Esophagus muscularis mucosa (tissue), 4 donors: ENCODE measurements at regions not wholly inside any gene's neighbourhood (a gene's known extent, or its start where the extent isn't known, plus 50 kb on each side); places are given as distances from the start of the nearest gene placed in this dataset.

ENCODE experiments used
- DNase-seq: peaks from one replicate; pipeline ENCODE4 v3.0.0-alpha.2; 2017; ENCODE audit errors: extremely low spot score
- H3K27ac ChIP-seq, 4 donors: fragments of 200-600 bp; sonication (generic); replicated peaks in 1 of 4; 1 replicate in 3 of 4; 2 replicates in 1 of 4; pipeline ENCODE4 v1.5.1; 2016 to 2019; ENCODE audit warnings: mild to moderate bottlenecking in 1 of 4
- H3K27me3 ChIP-seq, 4 donors: fragments of 200-600 bp; sonication (generic); one replicate each; pipeline versions ENCODE4 v1.5.1 to v1.6.0; 2016 to 2019
- H3K36me3 ChIP-seq, 4 donors: fragments of 200-600 bp; sonication (generic); one replicate each; pipeline ENCODE4 v1.5.1; 2016 to 2019
- H3K4me1 ChIP-seq, 4 donors: fragments of 200-600 bp; sonication (generic); one replicate each; pipeline ENCODE4 v1.5.1; 2016 to 2019
- H3K4me3 ChIP-seq, 4 donors: fragments of 200-600 bp; sonication (generic); 1 replicate in 2 of 4; 2 replicates in 2 of 4; pipeline ENCODE4 v1.5.1; 2016 to 2019; ENCODE audit warnings: mild to moderate bottlenecking in 4 of 4, moderate library complexity in 1 of 4
- H3K9me3 ChIP-seq, 4 donors: fragments of 200-600 bp; sonication (generic); 1 replicate in 3 of 4; 2 replicates in 1 of 4; pipeline ENCODE4 v1.5.1; 2016 to 2019
- CTCF ChIP-seq, 3 experiments: fragments of 200-600 bp in 2 of 3; fragments of 450-650 bp in 1 of 3; sonication (generic) in 2 of 3; IDR thresholded peaks; one replicate each; pipeline ENCODE4 v1.5.1; 2017 to 2019; ENCODE audit warnings: antibody characterized with exemption in 3 of 3, mild to moderate bottlenecking in 2 of 3, moderate library complexity in 1 of 3
- EP300 ChIP-seq: sonication (generic); formaldehyde crosslinking; IDR thresholded peaks from one replicate; pipeline ENCODE4 v1.6.1; 2017; ENCODE audit warnings: antibody characterized with exemption
- POLR2A ChIP-seq: fragments of 450-650 bp; IDR thresholded peaks from one replicate; pipeline ENCODE4 v1.6.1; 2017; ENCODE audit warnings: antibody characterized with exemption, moderate library complexity, mild to moderate bottlenecking, low read depth
- POLR2AphosphoS5 ChIP-seq, 2 donors: sonication (generic); formaldehyde crosslinking; IDR thresholded peaks; one replicate each; pipeline ENCODE4 v1.6.1; 2017; ENCODE audit warnings: antibody characterized with exemption in 2 of 2
- WGBS: methylation state at CpG from one replicate; pipeline ENCODE4 v1.1.5; 2018; 5-methylcytosine and 5-hydroxymethylcytosine counted together
- intact Hi-C: fragments of 100-400 bp; cut with DNase I; formaldehyde crosslinking; loops from one replicate; pipeline ENCODE4 v1.15.1; 2023

- intact Hi-C loops: no loop called here
- peaks cover 6 to 15% (median 13%) of the 10 kb centered on the region in 4 donors for H3K4me1 ChIP-seq
- H3K9me3 ChIP-seq: peaks cover 0 to 9% (median 7%) of the 10 kb centered on the region in 4 donors
- H3K4me3 ChIP-seq: no peak overlapping the region
- no peaks in the 10 kb centered on the region for H3K36me3 ChIP-seq
- TF ChIP-seq CTCF (IDR thresholded peaks at IDR 0.05) (no peak), POLR2AphosphoS5 (IDR thresholded peaks at IDR 0.05) (no peak), POLR2A (no peak), EP300 (no peak)
- no peak for DNase-seq
- 92% methylated on average over 3 of the region's 3 CpGs for WGBS
- peaks cover 0 to 85% (median 2%) of the 10 kb centered on the region in 4 donors for H3K27me3 ChIP-seq
- H3K27ac ChIP-seq: no peak overlapping the region
Measured at GRCh38 chr16:86673956-86674453, 95.7 kb downstream of the FOXL1 start.

GRCh38 chr16:86676254-86676670, 97.9 kb downstream of the FOXL1 start:
- Histone ChIP-seq H3K36me3 (no peaks in the 10 kb centered on the region), H3K27me3 (peaks cover 0 to 77% (median 2%) of the 10 kb centered on the region in 4 donors), H3K9me3 (peaks cover 0 to 9% (median 7%) of the 10 kb centered on the region in 4 donors), H3K27ac (no peak overlapping the region), H3K4me3 (no peak overlapping the region), H3K4me1 (peaks cover 0 to 9% (median under 1%) of the 10 kb centered on the region in 4 donors)
- DNase-seq: no peak
- WGBS: 92% methylated on average over 2 of the region's 4 CpGs
- TF ChIP-seq POLR2AphosphoS5 (IDR thresholded peaks at IDR 0.05): no peak
- no peak for TF ChIP-seq EP300
- no peak for TF ChIP-seq CTCF (IDR thresholded peaks at IDR 0.05)
- TF ChIP-seq POLR2A: no peak
- intact Hi-C loops: no loop called here

GRCh38 chr16:86679490-86679889, 101.1 kb downstream of the FOXL1 start:
- Histone ChIP-seq H3K36me3 (no peaks in the 10 kb centered on the region), H3K27me3 (peaks cover 0 to 73% (median 0%) of the 10 kb centered on the region in 4 donors), H3K4me3 (no peak overlapping the region), H3K4me1 (peaks cover 0 to 5% (median 2%) of the 10 kb centered on the region in 4 donors), H3K9me3 (no peaks in the 10 kb centered on the region), H3K27ac (no peak overlapping the region)
- TF ChIP-seq POLR2A (no peak), CTCF (IDR thresholded peaks at IDR 0.05) (no peak), POLR2AphosphoS5 (IDR thresholded peaks at IDR 0.05) (no peak), EP300 (no peak)
- 79% methylated on average over 2 of the region's 2 CpGs for WGBS
- intact Hi-C loops: no loop called here
- DNase-seq: no peak

GRCh38 chr16:86680162-86680561, 101.8 kb downstream of the FOXL1 start:
- WGBS: 35% methylated on average over 5 of the region's 5 CpGs
- H3K27ac ChIP-seq: peak overlapping the region in 2 of 4 donors; percentile 55 to 57
- DNase-seq: no peak
- peaks cover 0 to 5% (median 2%) of the 10 kb centered on the region in 4 donors for H3K4me1 ChIP-seq
- intact Hi-C loops: no loop called here
- peaks cover 0 to 70% (median 0%) of the 10 kb centered on the region in 4 donors for H3K27me3 ChIP-seq
- TF ChIP-seq CTCF (IDR thresholded peaks at IDR 0.05) (no peak), EP300 (no peak), POLR2A (no peak), POLR2AphosphoS5 (IDR thresholded peaks at IDR 0.05) (no peak)
- no peak overlapping the region for H3K4me3 ChIP-seq
- no peaks in the 10 kb centered on the region for H3K9me3 ChIP-seq
- H3K36me3 ChIP-seq: no peaks in the 10 kb centered on the region

GRCh38 chr16:86680661-86681030, 102.3 kb downstream of the FOXL1 start:
- DNase-seq: no peak
- TF ChIP-seq POLR2A (no peak), CTCF (IDR thresholded peaks at IDR 0.05) (no peak), POLR2AphosphoS5 (IDR thresholded peaks at IDR 0.05) (no peak)
- Histone ChIP-seq H3K9me3 (no peaks in the 10 kb centered on the region), H3K4me1 (peaks cover 0 to 5% (median 2%) of the 10 kb centered on the region in 4 donors), H3K27ac (peak overlapping the region; percentile 22 to 57 (median 42)), H3K4me3 (no peak overlapping the region), H3K36me3 (no peaks in the 10 kb centered on the region), H3K27me3 (peaks cover 0 to 70% (median 0%) of the 10 kb centered on the region in 4 donors)
- 69% methylated on average over 8 of the region's 8 CpGs for WGBS
- intact Hi-C loops: no loop called here
